ENCODE measurements at regions not wholly inside any gene's neighbourhood (a gene's known extent, or its start where the extent isn't known, plus 50 kb on each side); places are given as distances from the start of the nearest gene placed in this dataset.

GRCh38 chr5:88390096-88390441 lies 121.4 kb upstream of the TMEM161B start:
- intact Hi-C loops (cut with DNase I, micrococcal nuclease) = no loop called here
- H3K4me1 ChIP-seq (ENCODE audit: insufficient read depth, low read length) = no peaks in the 10 kb centered on the region
- ChIA-PET POLR2A (no interaction called here), CTCF (no interaction called here)
- H3K9me3 Mint-ChIP-seq = no peaks in the 10 kb centered on the region
- peaks cover 28% of the 10 kb centered on the region for H3K27me3 Mint-ChIP-seq
- ATAC-seq (ENCODE audit: poor library complexity) = no peak
- no peaks in the 10 kb centered on the region for H3K4me1 Mint-ChIP-seq (ENCODE audit: low read depth)
- no peak for TF ChIP-seq CTCF (IDR thresholded peaks at IDR 0.05)
- no peaks in the 10 kb centered on the region for H3K27me3 ChIP-seq (ENCODE audit: control insufficient read depth in 1 of 2, insufficient read depth in 2 of 2, low read length in 2 of 2)
- no peak for DNase-seq
- H3K36me3 ChIP-seq (ENCODE audit: insufficient read depth, low read length) = no peaks in the 10 kb centered on the region
- no peak overlapping the region for H3K4me3 ChIP-seq (ENCODE audit: low read length)
- H3K36me3 Mint-ChIP-seq (ENCODE audit: low read depth) = no peaks in the 10 kb centered on the region
- no peaks in the 10 kb centered on the region for H3K9me3 ChIP-seq (ENCODE audit: control insufficient read depth in 1 of 2, insufficient read depth in 1 of 2, low read length in 2 of 2)
- no peak overlapping the region for H3K27ac Mint-ChIP-seq
- H3K4me3 Mint-ChIP-seq = no peak overlapping the region
- no peak overlapping the region for H3K27ac ChIP-seq (ENCODE audit: low read depth in 1 of 2, low read length in 2 of 2)

GRCh38 chr5:88389338-88390095 lies 120.9 kb upstream of the TMEM161B start:
- intact Hi-C loops (cut with DNase I, micrococcal nuclease) = no loop called here
- ChIA-PET CTCF (no interaction called here), POLR2A (no interaction called here)
- Mint-ChIP-seq H3K27ac (no peak overlapping the region), H3K4me1 (ENCODE audit: low read depth) (no peaks in the 10 kb centered on the region), H3K27me3 (peaks cover 28% of the 10 kb centered on the region), H3K9me3 (no peaks in the 10 kb centered on the region), H3K36me3 (ENCODE audit: low read depth) (no peaks in the 10 kb centered on the region), H3K4me3 (no peak overlapping the region)
- DNase-seq (no peak), ATAC-seq (ENCODE audit: poor library complexity) (no peak)
- TF ChIP-seq CTCF (IDR thresholded peaks at IDR 0.05) = no peak
- no peaks in the 10 kb centered on the region for H3K9me3 ChIP-seq (ENCODE audit: control insufficient read depth in 1 of 2, insufficient read depth in 1 of 2, low read length in 2 of 2)
- no peaks in the 10 kb centered on the region for H3K27me3 ChIP-seq (ENCODE audit: control insufficient read depth in 1 of 2, insufficient read depth in 2 of 2, low read length in 2 of 2)
- H3K4me3 ChIP-seq (ENCODE audit: low read length) = no peak overlapping the region
- H3K4me1 ChIP-seq (ENCODE audit: insufficient read depth, low read length) = no peaks in the 10 kb centered on the region
- no peak overlapping the region for H3K27ac ChIP-seq (ENCODE audit: low read depth in 1 of 2, low read length in 2 of 2)
- no peaks in the 10 kb centered on the region for H3K36me3 ChIP-seq (ENCODE audit: insufficient read depth, low read length)

GRCh38 chr5:88388476-88389337 lies 120.1 kb upstream of the TMEM161B start:
- POLR2A ChIA-PET = no interaction called here
- H3K4me1 Mint-ChIP-seq (ENCODE audit: low read depth) = no peaks in the 10 kb centered on the region

More at GRCh38 chr5:88388476-88389337, 120.1 kb upstream of the TMEM161B start:
- Mint-ChIP-seq H3K4me3 (no peak overlapping the region), H3K27me3 (peaks cover 28% of the 10 kb centered on the region), H3K27ac (no peak overlapping the region), H3K9me3 (no peaks in the 10 kb centered on the region), H3K36me3 (ENCODE audit: low read depth) (no peaks in the 10 kb centered on the region)
- intact Hi-C loops (cut with DNase I, micrococcal nuclease) = no loop called here
- DNase-seq (no peak), ATAC-seq (ENCODE audit: poor library complexity) (no peak)
- no peak overlapping the region for H3K27ac ChIP-seq (ENCODE audit: low read depth in 1 of 2, low read length in 2 of 2)
- H3K9me3 ChIP-seq (ENCODE audit: control insufficient read depth in 1 of 2, insufficient read depth in 1 of 2, low read length in 2 of 2) = no peaks in the 10 kb centered on the region
- H3K4me3 ChIP-seq (ENCODE audit: low read length) = no peak overlapping the region
- no peaks in the 10 kb centered on the region for H3K27me3 ChIP-seq (ENCODE audit: control insufficient read depth in 1 of 2, insufficient read depth in 2 of 2, low read length in 2 of 2)
- CTCF ChIA-PET = no interaction called here
- H3K4me1 ChIP-seq (ENCODE audit: insufficient read depth, low read length) = no peaks in the 10 kb centered on the region
- no peaks in the 10 kb centered on the region for H3K36me3 ChIP-seq (ENCODE audit: insufficient read depth, low read length)
- TF ChIP-seq CTCF (IDR thresholded peaks at IDR 0.05) = no peak

Data from CD4-positive, alpha-beta T cell (primary cell).